Nucleus accumbens (tissue), 56 donors: ENCODE measurements at regions not wholly inside any gene's neighbourhood (a gene's known extent, or its start where the extent isn't known, plus 50 kb on each side); places are given as distances from the start of the nearest gene placed in this dataset.

Experiments used
- DNase-seq, 56 donors: peaks; one replicate each; lab custom pipeline; 2025; lab: John Stamatoyannopoulos, UW

DNA sequence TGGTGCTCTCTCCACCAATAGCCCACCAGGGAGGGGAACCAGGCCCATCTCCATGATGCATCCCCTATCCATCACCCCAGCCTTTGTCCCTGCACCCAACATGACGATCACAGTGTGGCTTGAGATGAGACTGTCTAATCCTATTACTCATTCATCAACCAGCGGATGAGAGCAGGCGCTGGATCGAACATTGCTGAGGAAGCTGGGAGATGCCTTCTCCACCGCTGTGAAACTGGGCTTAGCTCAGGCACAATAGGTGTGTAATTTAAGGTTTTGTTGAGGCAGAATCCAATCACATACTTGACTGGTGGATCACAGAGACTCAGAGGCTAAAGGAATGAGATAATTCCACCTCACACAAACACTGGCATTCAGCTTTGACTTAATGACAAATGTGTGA is 64.6 kb upstream of the IRX3 start:
- DNase-seq, result no peak

DNA sequence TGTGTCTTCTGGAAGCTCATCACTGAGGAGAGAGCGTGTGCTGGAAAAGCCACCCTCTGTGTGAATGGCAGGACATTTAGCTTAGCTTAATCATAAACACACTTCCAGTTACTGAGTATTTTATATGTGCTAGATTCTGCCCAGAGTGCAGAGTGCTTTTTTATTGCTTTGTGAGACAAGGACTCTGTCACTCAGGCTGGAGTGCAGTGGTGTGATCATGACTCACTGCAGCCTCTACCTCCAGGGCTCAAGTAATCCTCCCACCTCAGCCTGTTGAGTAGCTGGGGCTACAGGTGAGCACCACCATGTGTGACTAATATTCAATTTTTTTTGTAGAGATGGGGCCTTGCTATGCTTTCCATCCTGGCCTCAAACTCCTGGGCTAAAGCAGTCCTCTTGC is 61.4 kb upstream of the IRX3 start:
- DNase-seq, result no peak

DNA sequence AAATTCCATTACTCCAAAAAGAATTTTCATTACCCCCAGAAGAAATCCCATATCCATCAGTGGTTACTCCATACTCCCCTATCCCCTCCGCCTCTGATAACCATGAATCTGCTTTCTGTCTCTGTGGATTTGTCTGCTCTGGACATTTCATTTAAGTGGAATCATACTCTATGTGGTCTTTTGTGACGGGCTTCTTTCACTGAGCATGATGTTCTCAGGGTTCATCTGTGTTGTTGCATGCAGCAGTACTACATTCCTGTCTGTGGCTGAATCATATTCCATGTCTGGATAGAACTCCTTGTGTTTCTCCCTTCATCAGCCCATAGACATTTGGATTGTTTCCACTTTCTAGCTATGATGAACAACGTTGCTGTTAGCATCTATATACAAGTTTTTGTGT is 59.5 kb upstream of the IRX3 start:
- no peak for DNase-seq

DNA sequence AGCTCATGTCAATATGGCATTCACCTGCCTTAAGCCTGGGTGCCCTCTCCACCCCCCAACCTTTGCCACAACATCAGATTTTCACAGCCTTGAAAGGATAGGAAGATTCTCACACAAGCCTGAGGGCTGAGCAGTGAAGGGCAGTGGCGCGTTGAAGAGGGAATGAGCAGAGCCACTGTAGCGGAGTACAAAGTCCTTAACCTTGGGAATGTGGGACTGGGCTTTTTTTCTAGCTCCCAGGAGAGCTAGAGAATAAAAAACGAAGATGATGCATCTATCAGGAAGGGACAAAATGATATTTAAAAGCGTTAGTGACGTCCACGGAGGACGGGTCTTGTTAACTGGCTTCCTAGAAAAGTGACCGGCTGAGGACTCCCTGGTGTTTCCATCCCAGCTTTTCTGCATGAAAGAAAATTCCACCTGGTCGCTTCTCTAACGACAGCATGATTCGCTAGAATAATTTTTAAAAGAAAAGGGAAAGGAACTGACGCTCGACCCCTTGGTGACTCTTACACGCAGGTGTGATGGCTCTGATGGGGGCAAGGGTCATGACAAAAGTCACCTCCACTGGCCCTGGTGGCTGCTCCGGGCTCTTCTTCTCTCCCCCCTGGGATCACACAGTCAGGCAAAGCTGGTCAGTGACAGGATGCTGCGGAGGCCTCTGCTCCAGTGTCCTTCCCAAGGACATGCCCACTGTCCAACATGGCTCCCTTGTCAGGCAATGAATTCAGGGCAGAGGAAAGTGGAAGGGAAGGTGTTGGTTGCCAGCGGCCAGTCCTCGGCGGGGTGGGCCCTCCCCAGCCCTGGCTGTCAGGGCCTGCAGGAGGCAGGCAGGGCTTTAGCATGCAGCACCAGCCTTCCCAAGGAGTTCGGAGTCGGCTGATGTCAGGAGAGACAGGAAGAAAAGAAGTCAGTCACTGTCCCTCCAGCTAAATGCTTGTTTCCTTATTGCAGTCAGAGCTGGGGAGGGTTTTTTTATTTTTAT is 58.4 kb upstream of the IRX3 start:
- no peak for DNase-seq

DNA sequence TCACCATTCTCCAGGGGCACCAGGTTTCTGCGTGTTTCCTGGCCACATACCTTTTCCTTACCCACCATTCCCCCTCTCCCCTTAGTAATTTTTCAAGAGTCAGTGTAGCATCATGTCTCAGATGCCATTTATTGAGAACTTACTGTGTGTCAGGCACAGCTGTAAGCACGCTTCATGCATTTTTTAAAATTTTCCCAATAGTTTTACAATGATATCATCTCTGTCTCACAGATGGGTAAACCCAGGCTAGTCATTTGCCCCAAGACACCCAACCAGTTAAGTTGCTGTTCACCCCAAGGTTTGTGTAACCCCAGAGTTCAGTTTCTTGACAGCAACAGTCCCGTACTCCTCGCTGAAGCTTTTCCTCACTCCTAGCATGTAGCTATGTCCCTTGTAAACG is 56.4 kb upstream of the IRX3 start:
- no peak for DNase-seq

DNA sequence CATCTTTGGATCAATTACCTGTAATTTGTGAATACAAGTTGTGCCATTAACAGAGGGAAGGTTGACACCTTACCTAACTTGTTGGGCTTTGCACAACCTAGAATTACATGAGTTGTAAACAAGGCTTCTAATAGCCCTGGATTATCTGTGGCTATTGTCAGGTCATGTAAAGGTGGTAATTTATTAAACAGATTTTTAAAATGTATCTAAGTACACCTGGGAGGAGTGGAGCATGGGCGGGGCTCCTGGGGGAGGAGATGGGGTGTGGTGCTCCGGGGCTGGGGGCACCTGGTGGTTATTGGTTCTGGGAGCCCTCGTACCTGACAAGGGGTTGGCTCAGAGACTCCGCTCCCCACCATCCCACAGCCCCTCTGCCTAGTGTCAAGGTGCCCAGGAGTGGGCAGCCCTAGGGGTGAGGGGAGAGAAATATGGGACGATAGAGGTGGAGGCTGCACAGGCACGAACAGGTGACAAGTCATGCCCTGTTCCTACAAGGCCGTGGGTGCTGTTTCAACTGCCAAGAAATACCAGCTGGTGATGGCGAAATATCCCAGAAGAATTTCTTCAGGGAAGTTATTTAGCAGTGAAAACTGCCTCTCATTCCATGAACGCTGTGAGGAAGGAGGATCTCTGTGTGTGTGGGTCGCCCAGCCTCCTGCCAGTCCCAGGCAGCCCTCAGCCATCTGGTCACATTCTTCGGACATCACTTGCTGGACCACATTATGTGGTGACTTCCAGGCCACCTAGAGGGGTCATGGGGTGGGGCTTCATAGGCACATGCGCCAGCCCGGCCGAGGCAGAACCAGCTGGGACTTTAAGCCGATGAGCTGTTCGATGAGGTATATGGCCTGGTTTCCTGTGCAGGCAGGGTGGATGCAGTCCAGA is 55.5 kb upstream of the IRX3 start:
- no peak for DNase-seq

DNA sequence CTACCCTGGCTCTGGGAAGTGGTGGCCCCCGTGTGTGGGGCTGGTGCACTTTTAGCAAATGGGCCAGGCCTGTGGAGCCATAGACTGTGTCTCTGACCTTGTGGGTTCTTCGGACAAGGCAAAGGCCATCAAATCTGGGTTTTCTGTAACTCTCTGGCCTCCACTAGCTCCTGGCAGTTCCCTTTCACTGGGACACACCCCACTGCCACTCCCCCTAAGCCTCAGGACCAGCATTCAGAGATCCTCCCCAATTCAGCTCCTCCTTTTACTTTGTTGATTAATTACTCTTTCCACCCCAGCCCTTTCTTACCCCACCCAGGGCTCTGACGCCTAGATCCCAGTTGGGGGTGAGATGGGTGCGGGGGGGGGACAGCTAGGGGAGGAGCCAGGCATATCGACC is 53.9 kb upstream of the IRX3 start:
- DNase-seq, result no peak

DNA sequence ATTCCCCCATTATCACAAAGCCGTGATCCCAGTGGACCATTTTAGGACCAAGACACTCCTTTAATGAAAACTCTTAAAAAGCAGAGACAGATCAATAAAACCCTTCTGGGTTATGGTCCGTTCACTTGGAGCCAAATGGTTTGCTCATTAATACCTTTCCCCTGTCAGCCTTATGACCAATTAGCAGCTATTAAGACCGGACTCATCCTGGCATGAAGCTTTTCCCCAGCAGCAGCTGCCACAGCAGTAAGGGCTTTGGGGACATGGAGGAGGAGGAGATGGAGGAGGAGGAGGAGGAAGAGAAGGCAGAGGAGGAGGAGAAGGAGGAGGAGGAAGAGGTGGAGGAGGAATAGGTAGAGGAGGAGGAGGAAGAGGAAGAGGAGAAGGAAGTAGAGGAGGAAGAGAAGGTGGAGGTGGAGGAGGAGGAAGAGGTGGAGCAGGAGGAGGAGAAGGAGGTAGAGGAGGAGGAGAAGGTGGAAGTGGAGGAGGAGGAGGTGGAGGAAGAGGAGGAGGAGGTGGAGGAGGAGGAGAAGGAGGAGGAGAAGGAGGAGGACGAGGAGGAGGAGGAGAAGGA is 50.1 kb upstream of the IRX3 start:
- no peak for DNase-seq
